Tibial nerve (tissue), 4 donors: ENCODE measurements at regions not wholly inside any gene's neighbourhood (a gene's known extent, or its start where the extent isn't known, plus 50 kb on each side); places are given as distances from the start of the nearest gene placed in this dataset.

Experiments
- CTCF ChIP-seq, 5 experiments: fragments of 200-600 bp in 3 of 5; fragments of 450-650 bp in 2 of 5; sonication (generic) in 3 of 5; IDR thresholded peaks; one replicate each; pipeline ENCODE4 v1.5.1; 2016 to 2019; ENCODE audit warnings: antibody characterized with exemption in 5 of 5, mild to moderate bottlenecking in 3 of 5, moderate library complexity in 2 of 5
- EP300 ChIP-seq, 2 donors: sonication (generic); formaldehyde crosslinking; IDR thresholded peaks; one replicate each; pipeline ENCODE4 v1.6.1; 2017; ENCODE audit warnings: antibody characterized with exemption in 2 of 2, mild to moderate bottlenecking in 1 of 2
- POLR2A ChIP-seq, 2 donors: fragments of 450-650 bp; IDR thresholded peaks; one replicate each; pipeline ENCODE4 v1.6.1; 2017; ENCODE audit warnings: antibody characterized with exemption in 2 of 2, mild to moderate bottlenecking in 2 of 2, moderate library complexity in 2 of 2

GRCh38 chr10:101290881-101291280, 61.6 kb upstream of the LBX1 start:
- TF ChIP-seq CTCF (IDR thresholded peaks at IDR 0.05) (no peak), POLR2A (IDR thresholded peaks at IDR 0.05) (no peak), EP300 (IDR thresholded peaks at IDR 0.05) (no peak)
